Mesothelial cell of epicardium (in vitro differentiated cells): ENCODE measurements at regions not wholly inside any gene's neighbourhood (a gene's known extent, or its start where the extent isn't known, plus 50 kb on each side); places are given as distances from the start of the nearest gene placed in this dataset.

ENCODE experiments used
- DNase-seq, 2 experiments: peaks; one replicate each; pipeline ENCODE4 v3.0.0; 2021; ENCODE audit warnings: low spot score in 2 of 2; ENCODE audit not compliant: unreplicated experiment in 2 of 2
- H3K27ac Mint-ChIP-seq: 2 replicates; pipeline ENCODE4 v1.8.0; 2021; ENCODE audit warnings: mixed read lengths
- H3K27me3 Mint-ChIP-seq: 2 replicates; pipeline ENCODE4 v1.8.0; 2021; ENCODE audit warnings: low read depth, mixed read lengths
- H3K36me3 Mint-ChIP-seq: 2 replicates; pipeline ENCODE4 v1.8.0; 2021; ENCODE audit warnings: mixed read lengths
- H3K4me1 Mint-ChIP-seq: 2 replicates; pipeline ENCODE4 v1.8.0; 2021; ENCODE audit warnings: mixed read lengths
- H3K4me3 Mint-ChIP-seq: 2 replicates; pipeline ENCODE4 v1.8.0; 2021; ENCODE audit warnings: mild to moderate bottlenecking, moderate library complexity, mixed read lengths
- H3K9me3 Mint-ChIP-seq: 2 replicates; pipeline ENCODE4 v1.8.0; 2021; ENCODE audit warnings: mixed read lengths
- CTCF ChIP-seq: fragments of 200-600 bp; sonication (generic); IDR thresholded peaks from one replicate; pipeline ENCODE4 v1.5.0; 2021; ENCODE audit warnings: antibody characterized with exemption; ENCODE audit not compliant: unreplicated experiment

- no peak for TF ChIP-seq CTCF
- Mint-ChIP-seq H3K36me3 (no peaks in the 10 kb centered on the region), H3K9me3 (no peaks in the 10 kb centered on the region), H3K4me3 (no peak overlapping the region), H3K27me3 (peaks cover 14% of the 10 kb centered on the region), H3K27ac (peak overlapping the region; percentile 64), H3K4me1 (peaks cover 48% of the 10 kb centered on the region)
- no peak for DNase-seq
These were observed 65.4 kb downstream of the UBIAD1 start for GRCh38 chr1:11338284-11338924.

- Mint-ChIP-seq H3K9me3 (no peaks in the 10 kb centered on the region), H3K36me3 (no peaks in the 10 kb centered on the region), H3K4me3 (peak overlapping the region; percentile 14), H3K27me3 (peaks cover 15% of the 10 kb centered on the region), H3K4me1 (peaks cover 43% of the 10 kb centered on the region), H3K27ac (peak overlapping the region; percentile 59)
- DNase-seq = no peak
- TF ChIP-seq CTCF = no peak
These were observed 66.6 kb downstream of the UBIAD1 start for GRCh38 chr1:11339346-11340232.

- H3K9me3 Mint-ChIP-seq = no peaks in the 10 kb centered on the region
- DNase-seq = no peak
- H3K4me3 Mint-ChIP-seq = peak overlapping the region; percentile 1
- TF ChIP-seq CTCF = no peak
- peaks cover 19% of the 10 kb centered on the region for H3K27me3 Mint-ChIP-seq
- no peaks in the 10 kb centered on the region for H3K36me3 Mint-ChIP-seq
- H3K27ac Mint-ChIP-seq = no peak overlapping the region
- H3K4me1 Mint-ChIP-seq = peaks cover 40% of the 10 kb centered on the region
These were observed 67.2 kb downstream of the UBIAD1 start for GRCh38 chr1:11340233-11340632.

- no peak for DNase-seq
- TF ChIP-seq CTCF = no peak
- H3K36me3 Mint-ChIP-seq = no peaks in the 10 kb centered on the region
- H3K9me3 Mint-ChIP-seq = no peaks in the 10 kb centered on the region
- no peak overlapping the region for H3K4me3 Mint-ChIP-seq
- peaks cover 40% of the 10 kb centered on the region for H3K4me1 Mint-ChIP-seq
- peaks cover 32% of the 10 kb centered on the region for H3K27me3 Mint-ChIP-seq
- H3K27ac Mint-ChIP-seq = no peak overlapping the region
These were observed 69.0 kb downstream of the UBIAD1 start for GRCh38 chr1:11341901-11342552.

GRCh38 chr1:11342621-11343032, 69.6 kb downstream of the UBIAD1 start:
- no peak for TF ChIP-seq CTCF
- peak overlapping the region; percentile 10 for H3K27ac Mint-ChIP-seq
- no peaks in the 10 kb centered on the region for H3K9me3 Mint-ChIP-seq
- peaks cover 36% of the 10 kb centered on the region for H3K27me3 Mint-ChIP-seq
- no peak for DNase-seq
- no peak overlapping the region for H3K4me3 Mint-ChIP-seq
- peaks cover 38% of the 10 kb centered on the region for H3K4me1 Mint-ChIP-seq
- no peaks in the 10 kb centered on the region for H3K36me3 Mint-ChIP-seq
